ENCODE measurements at regions not wholly inside any gene's neighbourhood (a gene's known extent, or its start where the extent isn't known, plus 50 kb on each side); places are given as distances from the start of the nearest gene placed in this dataset.
"Not testable (repeated sequence)": the region's sequence is repeated elsewhere in the genome, so short reads cannot be mapped to it uniquely, and the experiment has no call there.

DNA sequence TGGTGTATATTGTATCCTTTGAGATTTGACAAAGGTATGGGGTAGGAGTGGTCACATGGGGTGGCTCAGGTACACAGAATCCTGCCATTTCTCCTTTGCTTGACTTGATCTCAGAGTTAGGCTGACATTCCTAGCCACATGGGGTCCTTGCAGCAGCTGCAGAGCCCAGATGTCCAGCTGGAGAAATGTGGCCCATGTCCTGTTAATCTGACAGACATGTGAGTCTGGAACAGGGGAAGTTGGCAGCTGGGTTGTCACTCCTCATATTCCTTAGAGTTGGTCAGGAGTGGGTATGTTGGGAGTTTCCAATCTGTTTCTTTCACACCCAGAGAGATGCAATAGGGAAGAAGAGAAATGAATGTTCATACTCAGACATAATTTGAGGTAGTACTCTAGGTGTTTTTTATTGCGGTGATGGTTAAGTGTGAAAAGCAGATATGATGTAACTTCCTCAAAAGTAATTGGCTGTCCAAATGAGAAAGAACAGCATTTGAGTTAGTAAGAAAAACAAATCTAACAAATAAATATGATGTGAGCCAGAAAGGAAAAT is 402.6 kb upstream of the MEIS1 start:
- DNase-seq (ENCODE audit: low spot score) = no peak

DNA sequence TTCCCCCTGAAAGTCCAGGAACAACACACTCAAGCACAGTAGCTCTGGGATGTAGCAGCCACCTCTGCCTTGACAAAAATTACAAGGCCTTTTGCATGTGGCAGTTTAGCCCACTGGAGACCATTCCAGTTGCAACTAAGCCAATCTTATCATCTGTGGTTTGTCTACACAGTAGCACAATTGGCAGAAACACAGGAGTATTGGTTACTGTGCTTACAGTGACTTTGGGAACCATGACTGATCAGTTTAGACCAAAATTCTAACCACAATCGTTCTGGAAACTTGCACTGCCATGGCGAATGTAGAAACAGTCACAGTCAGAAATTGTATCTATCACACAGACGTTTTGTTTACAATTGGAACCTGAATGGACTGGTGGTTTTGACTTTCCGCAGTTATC is 403.7 kb upstream of the MEIS1 start:
- no peak for DNase-seq (ENCODE audit: low spot score)

GRCh38 chr2:66030553-66030952 is 404.4 kb upstream of the MEIS1 start:
- peak; percentile 24 for DNase-seq (ENCODE audit: low spot score)

- peak; percentile 63 for DNase-seq (ENCODE audit: low spot score)
These were observed 410.5 kb upstream of the MEIS1 start for GRCh38 chr2:66024391-66024790.

DNA sequence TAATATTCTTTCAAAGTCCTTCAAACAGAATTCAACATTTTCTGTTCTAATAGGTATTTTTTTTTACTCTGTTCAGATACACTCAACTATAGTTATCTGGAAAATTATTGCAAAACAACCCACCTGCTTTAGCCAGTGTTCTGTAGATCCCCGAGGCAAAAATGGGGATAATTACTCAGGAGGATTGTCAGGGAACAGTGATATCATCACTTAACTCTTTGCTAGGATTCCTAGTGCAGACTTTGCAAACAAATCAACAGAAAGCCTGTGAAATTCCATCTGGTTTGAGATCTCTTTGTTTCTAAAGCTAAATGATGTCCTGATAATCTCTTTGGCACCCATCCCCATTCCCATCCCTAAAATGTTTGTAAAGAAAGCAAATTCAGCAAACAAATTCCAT is 413.6 kb upstream of the MEIS1 start:
- DNase-seq (ENCODE audit: low spot score) = no peak

GRCh38 chr2:66017763-66018162 is 417.2 kb upstream of the MEIS1 start:
- no peak for DNase-seq (ENCODE audit: low spot score)

GRCh38 chr2:66014450-66014849 is 420.5 kb upstream of the MEIS1 start:
- DNase-seq (ENCODE audit: low spot score) = no peak

GRCh38 chr2:66013456-66013855 is 421.5 kb upstream of the MEIS1 start:
- DNase-seq (ENCODE audit: low spot score) = peak; percentile 32

GRCh38 chr2:66003931-66004330 is 431.0 kb upstream of the MEIS1 start:
- no peak for DNase-seq (ENCODE audit: low spot score)

DNA sequence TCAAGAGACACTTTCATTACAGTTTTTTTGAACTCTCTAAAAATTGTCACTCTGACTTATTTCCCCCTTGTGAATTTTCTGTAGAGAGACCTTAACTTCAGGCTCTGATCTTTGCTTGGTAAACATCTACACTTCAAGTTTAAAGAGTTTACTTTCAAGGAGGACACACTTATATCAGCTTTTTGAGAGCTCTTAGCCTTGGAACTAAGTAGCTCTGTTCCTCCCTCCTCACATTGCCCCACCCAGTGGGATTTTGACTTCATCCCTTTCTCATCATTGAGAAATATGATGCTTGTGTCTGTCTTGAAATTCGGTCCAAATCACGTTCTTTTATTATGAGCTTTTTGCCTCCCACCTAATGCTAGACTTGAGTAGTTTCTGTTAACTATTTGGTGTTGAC is 433.4 kb upstream of the MEIS1 start:
- no peak for DNase-seq (ENCODE audit: low spot score)

- no peak for DNase-seq (ENCODE audit: low spot score)
These were observed 434.0 kb upstream of the MEIS1 start for GRCh38 chr2:66000901-66001300.

DNA sequence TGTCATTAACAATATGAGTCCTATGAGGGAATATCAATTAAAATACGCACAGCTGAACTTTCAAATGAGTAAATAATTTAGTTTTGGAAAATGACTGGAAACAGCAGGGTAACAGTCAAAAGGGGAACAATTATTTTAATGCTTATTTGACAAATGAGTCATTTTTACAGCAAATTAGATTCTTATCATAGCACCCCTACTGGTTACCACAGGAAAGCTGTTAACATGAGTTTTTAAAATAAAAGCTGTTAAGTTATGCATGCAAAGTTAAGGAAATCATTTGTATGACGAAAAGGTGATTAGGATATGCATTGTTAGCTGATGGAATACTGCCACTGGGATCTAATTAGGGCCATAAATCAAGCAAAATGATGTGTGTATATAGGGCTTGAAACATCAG is 435.1 kb upstream of the MEIS1 start:
- peak; percentile 6 for DNase-seq (ENCODE audit: low spot score)

DNA sequence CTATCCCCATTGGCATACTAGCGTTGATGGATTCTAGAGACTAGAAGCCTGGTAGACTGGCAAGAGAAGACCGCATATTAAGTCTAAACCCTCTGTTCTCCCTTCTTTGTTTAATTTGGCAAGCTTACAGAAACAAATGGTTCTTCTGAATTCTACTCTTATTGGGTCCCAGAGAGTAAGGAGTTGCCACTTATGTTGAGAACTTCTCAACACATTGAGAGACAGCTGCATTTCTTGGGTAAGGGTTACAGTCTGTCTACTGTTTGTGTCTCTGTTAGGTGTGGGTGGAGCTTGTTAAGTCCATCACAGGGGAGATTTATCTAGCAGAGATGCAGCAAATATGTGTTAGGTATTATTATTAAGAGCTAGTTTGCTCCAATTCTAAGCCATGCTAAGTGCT is 435.8 kb upstream of the MEIS1 start:
- no peak for DNase-seq (ENCODE audit: low spot score)

GRCh38 chr2:65997961-65998360 is 437.0 kb upstream of the MEIS1 start:
- DNase-seq (ENCODE audit: low spot score) = no peak

GRCh38 chr2:65992198-65992554 is 442.7 kb upstream of the MEIS1 start:
- no peak for DNase-seq (ENCODE audit: low spot score)

DNA sequence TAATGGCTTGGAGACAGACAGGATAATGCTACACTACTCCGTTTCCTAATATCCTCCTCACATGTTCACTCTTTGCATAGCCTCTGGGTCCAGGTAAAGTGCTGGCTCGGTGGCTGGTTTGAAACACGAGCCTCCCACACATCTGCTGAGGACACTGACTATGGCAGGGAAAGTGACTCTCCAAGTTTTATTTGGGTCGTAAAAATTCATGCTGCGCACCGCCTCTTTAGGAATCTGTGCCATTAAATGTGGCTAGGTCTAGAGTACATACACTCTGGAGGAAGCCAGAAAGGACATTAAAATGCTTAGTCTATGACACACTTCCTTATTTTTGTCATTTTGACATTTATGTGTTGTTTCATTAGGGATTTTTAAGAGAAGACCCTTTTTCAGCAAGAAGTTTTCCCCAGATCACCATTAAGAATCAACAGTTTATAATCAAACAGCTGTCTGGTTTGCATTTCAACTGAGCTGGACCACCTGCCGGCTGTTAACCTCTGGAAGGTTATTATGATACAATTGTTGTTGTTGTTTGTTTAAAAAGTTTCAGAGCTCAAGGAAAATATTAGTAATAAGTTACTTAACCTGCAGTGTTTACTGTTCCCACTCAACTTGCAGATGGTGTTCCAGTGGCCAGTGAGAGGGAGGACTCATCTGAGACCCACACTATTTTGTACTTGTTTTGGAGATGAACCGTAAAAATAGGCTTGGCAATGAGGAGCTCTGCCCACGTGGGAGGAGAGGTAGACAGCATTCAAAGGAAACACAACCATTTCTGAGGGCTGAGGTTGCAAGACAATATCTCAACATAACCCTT is 443.3 kb upstream of the MEIS1 start:
- DNase-seq (ENCODE audit: low spot score) = peak; percentile 39

DNA sequence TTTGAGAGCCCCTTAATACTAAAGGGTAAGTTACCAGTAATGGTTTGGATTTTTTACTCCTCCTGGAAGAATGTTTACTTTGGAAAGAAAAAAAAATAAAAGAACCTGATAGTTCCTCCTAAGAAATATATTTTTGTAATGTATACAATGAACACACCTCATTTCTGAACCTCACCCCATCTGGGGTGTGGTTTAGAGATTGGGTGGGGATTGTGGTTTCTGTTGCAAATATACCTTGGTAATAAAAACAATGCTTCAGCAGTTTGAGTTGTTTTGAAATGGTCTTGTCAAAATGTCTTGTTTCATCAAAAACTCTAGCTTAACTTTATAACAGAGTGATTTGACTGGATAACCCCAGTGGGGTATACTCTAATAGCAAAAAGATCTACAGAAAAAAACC is 448.9 kb upstream of the MEIS1 start:
- no peak for DNase-seq (ENCODE audit: low spot score)

GRCh38 chr2:65980531-65980930 is 454.4 kb upstream of the MEIS1 start:
- DNase-seq (ENCODE audit: low spot score) = no peak

- no peak for DNase-seq (ENCODE audit: low spot score)
These were observed 455.5 kb upstream of the MEIS1 start for GRCh38 chr2:65979446-65979845.

DNA sequence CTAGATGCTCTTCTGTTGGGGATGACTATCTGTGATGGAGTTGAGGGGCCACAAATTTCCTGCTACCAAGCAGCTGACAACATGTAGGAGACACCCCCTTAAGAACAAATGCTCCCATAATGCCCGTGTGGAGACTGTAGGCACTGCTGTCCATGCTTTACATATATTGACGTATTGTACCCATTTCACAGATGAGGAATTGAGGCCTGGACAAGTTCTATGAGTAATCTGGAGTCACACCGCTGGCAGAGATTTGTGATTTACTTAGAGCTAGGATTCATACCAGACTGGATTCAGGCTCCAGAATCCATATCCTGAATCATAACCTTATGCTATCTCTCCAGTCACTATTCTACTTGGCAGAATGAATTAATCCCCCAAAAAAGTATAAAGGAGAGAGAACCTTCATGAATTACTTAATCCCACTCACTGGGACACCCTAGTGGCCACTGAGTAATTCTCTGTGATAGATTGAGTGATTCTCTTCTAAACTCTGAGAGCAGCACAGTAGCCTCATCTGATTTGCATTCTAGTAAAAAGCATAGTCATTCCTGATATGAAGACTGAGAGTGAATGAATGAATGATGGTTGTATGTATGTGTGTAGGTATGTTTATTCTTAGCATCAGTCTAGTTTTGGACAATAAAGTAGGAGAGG is 460.7 kb upstream of the MEIS1 start:
- peak; percentile 35 for DNase-seq (ENCODE audit: low spot score)

DNA sequence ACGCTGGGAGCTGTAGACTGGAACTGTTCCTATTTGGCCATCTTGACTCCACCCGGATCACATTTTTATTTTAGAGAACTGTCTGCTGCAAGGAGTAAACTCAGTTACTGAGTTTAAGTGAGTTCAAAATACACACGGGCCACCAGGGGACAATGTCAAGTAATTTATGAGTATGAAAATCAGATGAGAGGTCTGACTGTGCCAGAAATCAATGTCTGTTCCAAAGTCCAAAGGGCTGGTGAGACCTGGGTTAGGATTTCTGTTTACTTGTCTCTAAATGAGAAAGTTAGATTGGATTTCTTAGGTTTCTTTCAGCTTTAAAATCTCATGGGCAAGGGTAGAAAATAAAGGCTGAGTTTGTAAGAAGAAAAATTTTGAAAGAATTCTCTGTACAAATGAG is 465.8 kb upstream of the MEIS1 start:
- peak; percentile 55 for DNase-seq (ENCODE audit: low spot score)

DNA sequence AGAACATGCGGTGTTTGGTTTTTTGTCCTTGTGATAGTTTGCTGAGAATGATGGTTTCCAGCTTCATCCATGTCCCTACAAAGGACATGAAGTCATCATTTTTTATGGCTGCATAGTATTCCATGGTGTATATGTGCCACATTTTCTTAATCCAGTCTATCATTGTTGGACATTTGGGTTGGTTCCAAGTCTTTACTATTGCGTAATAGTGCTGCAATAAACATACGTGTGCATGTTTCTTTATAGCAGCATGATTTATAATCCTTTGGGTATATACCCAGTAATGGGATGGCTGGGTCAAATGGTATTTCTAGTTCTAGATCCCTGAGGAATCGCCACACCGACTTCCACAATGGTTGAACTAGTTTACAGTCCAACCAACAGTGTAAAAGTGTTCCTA is 471.6 kb upstream of the MEIS1 start:
- not testable (repeated sequence) for DNase-seq (ENCODE audit: low spot score)

GRCh38 chr2:65960953-65961352 is 474.0 kb upstream of the MEIS1 start:
- DNase-seq (ENCODE audit: low spot score) = no peak
